ENCODE measurements at regions not wholly inside any gene's neighbourhood (a gene's known extent, or its start where the extent isn't known, plus 50 kb on each side); places are given as distances from the start of the nearest gene placed in this dataset.

- no peak for TF ChIP-seq ZFYVE20 (CRISPR knock-in tag; IDR thresholded peaks at IDR 0.05; ENCODE audit: borderline replicate concordance, low read depth)
- no peak for TF ChIP-seq FOXO4 (CRISPR knock-in tag; conservative IDR thresholded peaks at IDR 0.05)
- TF ChIP-seq, protein P1, sequence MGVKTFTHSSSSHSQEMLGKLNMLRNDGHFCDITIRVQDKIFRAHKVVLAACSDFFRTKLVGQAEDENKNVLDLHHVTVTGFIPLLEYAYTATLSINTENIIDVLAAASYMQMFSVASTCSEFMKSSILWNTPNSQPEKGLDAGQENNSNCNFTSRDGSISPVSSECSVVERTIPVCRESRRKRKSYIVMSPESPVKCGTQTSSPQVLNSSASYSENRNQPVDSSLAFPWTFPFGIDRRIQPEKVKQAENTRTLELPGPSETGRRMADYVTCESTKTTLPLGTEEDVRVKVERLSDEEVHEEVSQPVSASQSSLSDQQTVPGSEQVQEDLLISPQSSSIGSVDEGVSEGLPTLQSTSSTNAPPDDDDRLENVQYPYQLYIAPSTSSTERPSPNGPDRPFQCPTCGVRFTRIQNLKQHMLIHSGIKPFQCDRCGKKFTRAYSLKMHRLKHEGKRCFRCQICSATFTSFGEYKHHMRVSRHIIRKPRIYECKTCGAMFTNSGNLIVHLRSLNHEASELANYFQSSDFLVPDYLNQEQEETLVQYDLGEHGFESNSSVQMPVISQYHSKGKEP (CRISPR knock-in tag; IDR thresholded peaks at IDR 0.05): no peak
Measured at GRCh38 chr15:36177590-36178302, 401.7 kb upstream of the CDIN1 start (continued).

DNA sequence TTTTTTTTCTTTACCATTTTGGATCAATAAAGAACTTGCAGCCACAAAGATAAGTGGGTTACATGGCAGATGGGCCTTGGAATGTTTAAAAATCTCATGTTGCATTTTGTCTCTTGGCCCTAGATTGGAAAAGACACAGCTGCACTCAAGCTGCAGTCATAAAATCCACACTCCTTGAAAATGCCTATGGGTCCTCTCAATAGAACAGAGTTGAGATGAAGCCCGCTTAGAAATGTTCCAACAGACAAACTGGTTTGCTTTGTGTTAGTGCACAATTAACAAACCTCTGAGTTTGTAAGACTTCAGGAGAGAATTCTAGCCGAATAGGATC lies 401.2 kb upstream of the CDIN1 start:
- H3K79me2 ChIP-seq (ENCODE audit: insufficient read depth, low read length): no peaks in the 10 kb centered on the region
- no peaks in the 10 kb centered on the region for H3K27me3 ChIP-seq (ENCODE audit: control insufficient read depth in 1 of 2, insufficient read depth in 2 of 2, low read length in 2 of 2)
- no peak for TF ChIP-seq ZNF570 (CRISPR knock-in tag; IDR thresholded peaks at IDR 0.05; ENCODE audit: borderline replicate concordance)
- no peak for TF ChIP-seq NR2F2 (IDR thresholded peaks at IDR 0.05; ENCODE audit: borderline replicate concordance, low read depth)
- no peak for TF ChIP-seq ZNF383 (CRISPR knock-in tag; IDR thresholded peaks at IDR 0.05; ENCODE audit: borderline replicate concordance)
- TF ChIP-seq GATAD1 (CRISPR knock-in tag; IDR thresholded peaks at IDR 0.05): no peak
- TF ChIP-seq ZNF775 (CRISPR knock-in tag; IDR thresholded peaks at IDR 0.05; ENCODE audit: borderline replicate concordance): no peak
- no peak for TF ChIP-seq ZNF564 (CRISPR knock-in tag; IDR thresholded peaks at IDR 0.05)
- TF ChIP-seq, protein P2, sequence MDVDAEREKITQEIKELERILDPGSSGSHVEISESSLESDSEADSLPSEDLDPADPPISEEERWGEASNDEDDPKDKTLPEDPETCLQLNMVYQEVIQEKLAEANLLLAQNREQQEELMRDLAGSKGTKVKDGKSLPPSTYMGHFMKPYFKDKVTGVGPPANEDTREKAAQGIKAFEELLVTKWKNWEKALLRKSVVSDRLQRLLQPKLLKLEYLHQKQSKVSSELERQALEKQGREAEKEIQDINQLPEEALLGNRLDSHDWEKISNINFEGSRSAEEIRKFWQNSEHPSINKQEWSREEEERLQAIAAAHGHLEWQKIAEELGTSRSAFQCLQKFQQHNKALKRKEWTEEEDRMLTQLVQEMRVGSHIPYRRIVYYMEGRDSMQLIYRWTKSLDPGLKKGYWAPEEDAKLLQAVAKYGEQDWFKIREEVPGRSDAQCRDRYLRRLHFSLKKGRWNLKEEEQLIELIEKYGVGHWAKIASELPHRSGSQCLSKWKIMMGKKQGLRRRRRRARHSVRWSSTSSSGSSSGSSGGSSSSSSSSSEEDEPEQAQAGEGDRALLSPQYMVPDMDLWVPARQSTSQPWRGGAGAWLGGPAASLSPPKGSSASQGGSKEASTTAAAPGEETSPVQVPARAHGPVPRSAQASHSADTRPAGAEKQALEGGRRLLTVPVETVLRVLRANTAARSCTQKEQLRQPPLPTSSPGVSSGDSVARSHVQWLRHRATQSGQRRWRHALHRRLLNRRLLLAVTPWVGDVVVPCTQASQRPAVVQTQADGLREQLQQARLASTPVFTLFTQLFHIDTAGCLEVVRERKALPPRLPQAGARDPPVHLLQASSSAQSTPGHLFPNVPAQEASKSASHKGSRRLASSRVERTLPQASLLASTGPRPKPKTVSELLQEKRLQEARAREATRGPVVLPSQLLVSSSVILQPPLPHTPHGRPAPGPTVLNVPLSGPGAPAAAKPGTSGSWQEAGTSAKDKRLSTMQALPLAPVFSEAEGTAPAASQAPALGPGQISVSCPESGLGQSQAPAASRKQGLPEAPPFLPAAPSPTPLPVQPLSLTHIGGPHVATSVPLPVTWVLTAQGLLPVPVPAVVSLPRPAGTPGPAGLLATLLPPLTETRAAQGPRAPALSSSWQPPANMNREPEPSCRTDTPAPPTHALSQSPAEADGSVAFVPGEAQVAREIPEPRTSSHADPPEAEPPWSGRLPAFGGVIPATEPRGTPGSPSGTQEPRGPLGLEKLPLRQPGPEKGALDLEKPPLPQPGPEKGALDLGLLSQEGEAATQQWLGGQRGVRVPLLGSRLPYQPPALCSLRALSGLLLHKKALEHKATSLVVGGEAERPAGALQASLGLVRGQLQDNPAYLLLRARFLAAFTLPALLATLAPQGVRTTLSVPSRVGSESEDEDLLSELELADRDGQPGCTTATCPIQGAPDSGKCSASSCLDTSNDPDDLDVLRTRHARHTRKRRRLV (CRISPR knock-in tag; IDR thresholded peaks at IDR 0.05): no peak
- TF ChIP-seq GATA4 (IDR thresholded peaks at IDR 0.05; ENCODE audit: borderline replicate concordance, low read depth): no peak
- TF ChIP-seq, protein P3, sequence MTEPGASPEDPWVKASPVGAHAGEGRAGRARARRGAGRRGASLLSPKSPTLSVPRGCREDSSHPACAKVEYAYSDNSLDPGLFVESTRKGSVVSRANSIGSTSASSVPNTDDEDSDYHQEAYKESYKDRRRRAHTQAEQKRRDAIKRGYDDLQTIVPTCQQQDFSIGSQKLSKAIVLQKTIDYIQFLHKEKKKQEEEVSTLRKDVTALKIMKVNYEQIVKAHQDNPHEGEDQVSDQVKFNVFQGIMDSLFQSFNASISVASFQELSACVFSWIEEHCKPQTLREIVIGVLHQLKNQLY (CRISPR knock-in tag; IDR thresholded peaks at IDR 0.05): no peak
- TF ChIP-seq ZNF432 (CRISPR knock-in tag; IDR thresholded peaks at IDR 0.05; ENCODE audit: borderline replicate concordance): no peak
- no peak for TF ChIP-seq FOXK2 (IDR thresholded peaks at IDR 0.05)
- 25% methylated on average over 2 of the region's 2 CpGs for WGBS (ENCODE audit: low lambda C conversion rate)
- ChIA-PET CTCF (ENCODE audit: low intra/inter-chr PET ratio, low total read pairs) (no interaction called here), POLR2A (no interaction called here)
- no peaks in the 10 kb centered on the region for H3K36me3 ChIP-seq (replicated peaks in 1 of 2; ENCODE audit: control insufficient read depth in 1 of 2, insufficient read depth in 2 of 2, low read length in 2 of 2)
- no peaks in the 10 kb centered on the region for H3K9me3 ChIP-seq (ENCODE audit: low read length)
- H3K4me3 ChIP-seq (replicated peaks in 1 of 3; ENCODE audit: insufficient read depth in 1 of 3, low read depth in 2 of 3, low read length in 3 of 3): no peak overlapping the region
- no peaks in the 10 kb centered on the region for H4K20me1 ChIP-seq (ENCODE audit: insufficient read depth, low read length)
- in situ Hi-C loops (cut with HindIII; ENCODE audit: extremely low pct_ligation_motif_present, low pct_unique_long_range_greater_than_20kb) (no loop called here), intact Hi-C loops (cut with micrococcal nuclease; ENCODE audit: unreplicated experiment) (no loop called here)
- ATAC-seq (no peak), FAIRE-seq (no peak), DNase-seq (ENCODE audit: low spot score) (no peak)
- H3K4me1 ChIP-seq (ENCODE audit: insufficient read depth, low read length): no peaks in the 10 kb centered on the region
- no peak overlapping the region for H3K9ac ChIP-seq (ENCODE audit: insufficient read depth, low read depth, low read length)
- H3K4me2 ChIP-seq (ENCODE audit: low read depth, low read length): no peak overlapping the region
- BruUV-seq (replicated peaks): no TSS peak
- no peak overlapping the region for H2AFZ ChIP-seq (ENCODE audit: low read length)
- no peak overlapping the region for H3K27ac ChIP-seq (ENCODE audit: extremely low read length, insufficient read depth, low read length)

Measured in HepG2 (cell line).